Keratinocyte (primary cell): ENCODE measurements at regions not wholly inside any gene's neighbourhood (a gene's known extent, or its start where the extent isn't known, plus 50 kb on each side); places are given as distances from the start of the nearest gene placed in this dataset.

Source experiments
- CTCF ChIP-seq, 3 experiments: IDR thresholded peaks in 1 of 3; conservative IDR thresholded peaks in 1 of 3; optimal IDR thresholded peaks in 1 of 3; 2 replicates in 2 of 3; 3 replicates in 1 of 3; pipeline versions ENCODE3 to v1.5.1; 2011; ENCODE audit warnings: low read length in 3 of 3, mild to moderate bottlenecking in 3 of 3, moderate library complexity in 2 of 3, control low read depth in 1 of 3, inconsistent platforms in 1 of 3; ENCODE audit not compliant: insufficient read depth in 2 of 3; ENCODE audit errors: extremely low read depth in 1 of 3
- EZH2 ChIP-seq: IDR thresholded peaks from one replicate; pipeline ENCODE4 v1.6.1; 2012; ENCODE audit warnings: inconsistent platforms, mild to moderate bottlenecking, low read length, moderate library complexity

- no peak for TF ChIP-seq CTCF (optimal IDR thresholded peaks at IDR 0.05 in 1 of 3, IDR thresholded peaks at IDR 0.05 in 1 of 3, conservative IDR thresholded peaks at IDR 0.05 in 1 of 3; ENCODE audit: extremely low read depth in 1 of 3, insufficient read depth in 2 of 3, low read length in 3 of 3)
- no peak for TF ChIP-seq EZH2
These were observed 538.4 kb downstream of the FAM181B start for GRCh38 chr11:82195283-82195682.
